Small intestine (tissue), 7 donors: ENCODE measurements at regions not wholly inside any gene's neighbourhood (a gene's known extent, or its start where the extent isn't known, plus 50 kb on each side); places are given as distances from the start of the nearest gene placed in this dataset.
"Not testable (repeated sequence)": the region's sequence is repeated elsewhere in the genome, so short reads cannot be mapped to it uniquely, and the experiment has no call there.

Experiments used
- DNase-seq, 2 donors: peaks; one replicate each; pipeline versions ENCODE4 v3.0.0 to v3.0.0-alpha.2; 2013
- FAIRE-seq: peaks from 2 replicates; lab custom pipeline; 2012; peaks lifted over from hg19 to GRCh38; lab: Jason Lieb, UNC
- H3K27ac ChIP-seq, 3 donors: one replicate each; pipeline ENCODE4 v1.5.1; 2013; ENCODE audit warnings: low read length in 2 of 3, mild to moderate bottlenecking in 2 of 3, control low read depth in 1 of 3, inconsistent platforms in 1 of 3, low read depth in 1 of 3, moderate library complexity in 1 of 3
- H3K27me3 ChIP-seq, 3 donors: one replicate each; pipeline ENCODE4 v1.6.1; 2013; ENCODE audit warnings: low read length in 3 of 3, inconsistent platforms in 1 of 3; ENCODE audit not compliant: control insufficient read depth in 3 of 3, insufficient read depth in 3 of 3
- H3K36me3 ChIP-seq, 3 donors: one replicate each; pipeline ENCODE4 v1.6.1; 2013; ENCODE audit warnings: low read length in 3 of 3, inconsistent platforms in 1 of 3, low read depth in 1 of 3, mild to moderate bottlenecking in 1 of 3, moderate library complexity in 1 of 3; ENCODE audit not compliant: control insufficient read depth in 3 of 3, insufficient read depth in 2 of 3
- H3K4me1 ChIP-seq, 3 donors: one replicate each; pipeline ENCODE4 v1.6.1; 2013; ENCODE audit warnings: low read length in 2 of 3, inconsistent platforms in 1 of 3, low read depth in 1 of 3, mild to moderate bottlenecking in 1 of 3, moderate library complexity in 1 of 3; ENCODE audit not compliant: control insufficient read depth in 3 of 3, insufficient read depth in 2 of 3
- H3K4me3 ChIP-seq, 3 donors: one replicate each; pipeline ENCODE4 v1.5.1; 2013; ENCODE audit warnings: low read length in 3 of 3, control low read depth in 1 of 3, inconsistent platforms in 1 of 3, low read depth in 1 of 3, mild to moderate bottlenecking in 1 of 3, moderate library complexity in 1 of 3
- H3K9me3 ChIP-seq, 2 donors: one replicate each; pipeline ENCODE4 v1.6.1; 2013; ENCODE audit warnings: low read depth in 1 of 2, low read length in 1 of 2; ENCODE audit not compliant: control insufficient read depth in 2 of 2, insufficient read depth in 1 of 2
- WGBS, 3 donors: extraction: QIAGEN DNeasy Blood & Tissue Kit; methylation state at CpG; one replicate each; pipeline ENCODE4 v1.1.7; 2013; 5-methylcytosine and 5-hydroxymethylcytosine counted together
- donor health status: healthy with polysubstance abuse.
- donor health status: control.
- donor health status: control.
- donor health status: Bipolar disorder and iron deficiency.
- donor health status: healthy.

GRCh38 chr13:58682616-58683015 is 1051.1 kb downstream of the PCDH17 start:
- Histone ChIP-seq H3K27ac (no peak overlapping the region), H3K4me1 (no peaks in the 10 kb centered on the region), H3K4me3 (no peak overlapping the region), H3K9me3 (peaks cover 0 to under 1% of the 10 kb centered on the region in 2 donors), H3K27me3 (no peaks in the 10 kb centered on the region), H3K36me3 (no peaks in the 10 kb centered on the region)
- FAIRE-seq (no peak), DNase-seq (no peak)
- WGBS, 3 donors = 89 to 94% (median 91%) methylated on average over 4 of the region's 4 CpGs

- H3K36me3 ChIP-seq = no peaks in the 10 kb centered on the region
- no peak for FAIRE-seq
- WGBS, 3 donors = 42 to 81% (median 54%) methylated on average over 2 of the region's 2 CpGs
Measured at GRCh38 chr13:58687148-58687547, 1055.6 kb downstream of the PCDH17 start.

GRCh38 chr13:58698531-58698930 is 1067.0 kb downstream of the PCDH17 start:
- H3K9me3 ChIP-seq = no peaks in the 10 kb centered on the region
- H3K27me3 ChIP-seq = no peaks in the 10 kb centered on the region
- no peak overlapping the region for H3K27ac ChIP-seq
- no peaks in the 10 kb centered on the region for H3K4me1 ChIP-seq
- DNase-seq (no peak), FAIRE-seq (no peak)
- H3K4me3 ChIP-seq = no peak overlapping the region
- H3K36me3 ChIP-seq = no peaks in the 10 kb centered on the region

More at GRCh38 chr13:58687148-58687547, 1055.6 kb downstream of the PCDH17 start:
- Histone ChIP-seq H3K27me3 (no peaks in the 10 kb centered on the region), H3K27ac (no peak overlapping the region), H3K4me3 (no peak overlapping the region), H3K9me3 (peaks cover 0 to 8% of the 10 kb centered on the region in 2 donors), H3K4me1 (no peaks in the 10 kb centered on the region)
- no peak for DNase-seq

- DNase-seq (no peak), FAIRE-seq (no peak)
- WGBS, 3 donors = 39 to 56% (median 46%) methylated on average over 2 of the region's 2 CpGs
- Histone ChIP-seq H3K36me3 (no peaks in the 10 kb centered on the region), H3K9me3 (peaks cover 0 to 8% of the 10 kb centered on the region in 2 donors), H3K4me1 (no peaks in the 10 kb centered on the region), H3K4me3 (no peak overlapping the region), H3K27me3 (no peaks in the 10 kb centered on the region), H3K27ac (no peak overlapping the region)
Measured at GRCh38 chr13:58704953-58705352, 1073.4 kb downstream of the PCDH17 start.

GRCh38 chr13:58706421-58706820 is 1074.9 kb downstream of the PCDH17 start:
- WGBS, 3 donors = 76 to 88% (median 83%) methylated on average over 2 of the region's 2 CpGs
- no peak for DNase-seq
- H3K27me3 ChIP-seq = no peaks in the 10 kb centered on the region
- no peak overlapping the region for H3K4me3 ChIP-seq
- H3K27ac ChIP-seq = no peak overlapping the region
- FAIRE-seq = no peak
- no peaks in the 10 kb centered on the region for H3K36me3 ChIP-seq
- H3K4me1 ChIP-seq = no peaks in the 10 kb centered on the region
- H3K9me3 ChIP-seq = peaks cover 0 to 9% of the 10 kb centered on the region in 2 donors

- H3K27ac ChIP-seq = no peak overlapping the region
- FAIRE-seq (no peak), DNase-seq (no peak)
- H3K4me3 ChIP-seq = no peak overlapping the region
- peaks cover 0 to 9% of the 10 kb centered on the region in 2 donors for H3K9me3 ChIP-seq
- WGBS, 3 donors = 78 to 84% (median 79%) methylated on average over 8 of the region's 8 CpGs
- H3K4me1 ChIP-seq = no peaks in the 10 kb centered on the region
- no peaks in the 10 kb centered on the region for H3K36me3 ChIP-seq
- H3K27me3 ChIP-seq = no peaks in the 10 kb centered on the region
Measured at GRCh38 chr13:58712191-58712590, 1080.6 kb downstream of the PCDH17 start.

- not testable (repeated sequence) for H3K27me3 ChIP-seq, H3K4me3 ChIP-seq, FAIRE-seq, H3K4me1 ChIP-seq, H3K36me3 ChIP-seq, H3K27ac ChIP-seq, DNase-seq, H3K9me3 ChIP-seq
- WGBS, 3 donors = 87 to 92% (median 88%) methylated on average over 12 to 25 of the region's 25 CpGs
Measured at GRCh38 chr13:58714016-58714415, 1082.5 kb downstream of the PCDH17 start.

- DNase-seq (no peak), FAIRE-seq (no peak)
- Histone ChIP-seq H3K27ac (no peak overlapping the region), H3K27me3 (no peaks in the 10 kb centered on the region), H3K36me3 (no peaks in the 10 kb centered on the region), H3K4me1 (no peaks in the 10 kb centered on the region), H3K4me3 (no peak overlapping the region), H3K9me3 (no peaks in the 10 kb centered on the region)
- WGBS, 3 donors = 92 to 97% (median 94%) methylated on average over 1 of the region's 1 CpG
Measured at GRCh38 chr13:58721273-58721672, 1089.7 kb downstream of the PCDH17 start.

GRCh38 chr13:58728126-58728525 is 1096.6 kb downstream of the PCDH17 start:
- H3K4me1 ChIP-seq = no peaks in the 10 kb centered on the region
- no peak overlapping the region for H3K4me3 ChIP-seq
- 47 to 51% (median 48%) methylated on average over 3 of the region's 3 CpGs for WGBS, 3 donors
- no peak overlapping the region for H3K27ac ChIP-seq
- H3K9me3 ChIP-seq = no peaks in the 10 kb centered on the region
- FAIRE-seq (no peak), DNase-seq (no peak)
- H3K27me3 ChIP-seq = no peaks in the 10 kb centered on the region
- no peaks in the 10 kb centered on the region for H3K36me3 ChIP-seq
